Stimulated activated CD8-positive, alpha-beta memory T cell treated with anti-CD3 and anti-CD28 coated beads, Interleukin-2, amount 100 ng/mL, for 48 hours (primary cell): ENCODE measurements at regions not wholly inside any gene's neighbourhood (a gene's known extent, or its start where the extent isn't known, plus 50 kb on each side); places are given as distances from the start of the nearest gene placed in this dataset.

Experiments used
- DNase-seq, 2 donors: peaks; one replicate each; pipeline ENCODE4 v3.0.0-alpha.2; 2020; ENCODE audit warnings: low read depth in 2 of 2

GRCh38 chr6:157772820-157773219 lies 50.2 kb upstream of the SNX9 start:
- no peak for DNase-seq
